AG04450 (cell line): ENCODE measurements at regions not wholly inside any gene's neighbourhood (a gene's known extent, or its start where the extent isn't known, plus 50 kb on each side); places are given as distances from the start of the nearest gene placed in this dataset.
A peak's percentile ranks its signal among the peaks of the same experiment; 100 is the strongest.

ENCODE experiments used
- CTCF ChIA-PET: fragments of 300-600, 350-600 bp; formaldehyde crosslinking; extraction: SDS; loops from one replicate; lab custom pipeline; 2022; ENCODE audit warnings: antibody characterized with exemption, inconsistent platforms; lab: Charles Lee
- POLR2A ChIA-PET: fragments of 350-600 bp; formaldehyde crosslinking; extraction: SDS; loops from one replicate; lab custom pipeline; 2021; ENCODE audit warnings: antibody characterized with exemption, inconsistent platforms; lab: Yijun Ruan, JAX
- DNase-seq: peaks from one replicate; pipeline ENCODE4 v3.0.0-alpha.2; 2011; ENCODE audit warnings: low read depth, low spot score
- H3K27ac ChIP-seq: one replicate; pipeline ENCODE4 v1.5.1; 2012; ENCODE audit warnings: low read depth, low read length, control low read depth
- H3K27me3 ChIP-seq: one replicate; pipeline ENCODE4 v1.6.0; 2012; ENCODE audit warnings: low read length; ENCODE audit not compliant: control insufficient read depth, insufficient read depth
- H3K4me3 ChIP-seq: 2 replicates; pipeline ENCODE4 v1.5.1; 2011; ENCODE audit warnings: mild to moderate bottlenecking, low read depth, low read length, control low read depth
- H3K9me3 ChIP-seq: 2 replicates; pipeline ENCODE4 v1.5.1; 2012; ENCODE audit warnings: low read length; ENCODE audit not compliant: control insufficient read depth, insufficient read depth
- CTCF ChIP-seq: IDR thresholded peaks from 2 replicates; pipeline ENCODE4 v1.5.1; 2011; ENCODE audit warnings: low read depth, low read length, control low read depth, inconsistent platforms

- DNase-seq, result no peak
These were observed 397.2 kb downstream of the TMEM182 start for GRCh38 chr2:103159018-103159417.

GRCh38 chr2:103161456-103162289 is 399.8 kb downstream of the TMEM182 start:
- POLR2A ChIA-PET, result no interaction called here
- no peak overlapping the region for H3K27ac ChIP-seq
- TF ChIP-seq CTCF, result peak; percentile 46

More at GRCh38 chr2:103159018-103159417, 397.2 kb downstream of the TMEM182 start:
- Histone ChIP-seq H3K9me3 (peaks cover 4% of the 10 kb centered on the region; the same call in 1 of the 2 replicates), H3K4me3 (no peak overlapping the region), H3K27ac (no peak overlapping the region), H3K27me3 (no peaks in the 10 kb centered on the region)
- no peak for TF ChIP-seq CTCF
- ChIA-PET POLR2A (no interaction called here), CTCF (no interaction called here)

GRCh38 chr2:103164748-103165147 is 402.9 kb downstream of the TMEM182 start:
- CTCF ChIA-PET, result no interaction called here
- Histone ChIP-seq H3K27ac (no peak overlapping the region), H3K4me3 (no peak overlapping the region), H3K27me3 (no peaks in the 10 kb centered on the region), H3K9me3 (peaks cover 20% of the 10 kb centered on the region)
- no peak for TF ChIP-seq CTCF
- POLR2A ChIA-PET, result no interaction called here
- no peak for DNase-seq

More at GRCh38 chr2:103161456-103162289, 399.8 kb downstream of the TMEM182 start:
- H3K27me3 ChIP-seq, result no peaks in the 10 kb centered on the region
- DNase-seq, result no peak
- CTCF ChIA-PET, result interaction anchor here (1.5 to 2.1 kb wide), 2 partner anchors 34 to 1688 kb away, joined by 4 to 7 read pairs; no protein-coding TSS in a partner anchor
- H3K9me3 ChIP-seq, result peaks cover 14% of the 10 kb centered on the region
- no peak overlapping the region for H3K4me3 ChIP-seq

DNA sequence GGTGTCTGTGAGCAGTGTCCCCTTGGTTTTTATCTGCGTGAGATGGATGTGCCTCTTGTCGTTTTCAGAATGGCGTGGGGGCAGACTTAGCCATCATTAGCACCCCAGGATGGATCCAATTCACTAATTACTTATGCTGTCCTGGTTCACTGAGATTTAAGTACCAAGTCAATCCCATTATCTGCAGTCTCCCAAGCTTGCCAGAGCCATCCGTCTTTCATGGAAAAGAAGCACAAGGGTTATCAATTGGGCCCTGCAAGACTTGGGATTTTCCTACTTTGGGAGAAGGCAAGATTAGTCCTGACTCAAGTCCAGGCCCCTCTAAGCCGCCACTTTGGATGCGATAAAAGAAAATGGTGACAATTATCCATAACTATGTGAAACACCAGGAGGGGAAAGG is 404.0 kb downstream of the TMEM182 start:
- H3K9me3 ChIP-seq, result peaks cover 20% of the 10 kb centered on the region
- no peaks in the 10 kb centered on the region for H3K27me3 ChIP-seq
- ChIA-PET CTCF (no interaction called here), POLR2A (no interaction called here)
- TF ChIP-seq CTCF, result no peak
- no peak overlapping the region for H3K4me3 ChIP-seq
- no peak overlapping the region for H3K27ac ChIP-seq
- DNase-seq, result no peak
